ENCODE measurements at regions not wholly inside any gene's neighbourhood (a gene's known extent, or its start where the extent isn't known, plus 50 kb on each side); places are given as distances from the start of the nearest gene placed in this dataset.

GRCh38 chr14:85943192-85943591 is 413.2 kb downstream of the FLRT2 start:
- H3K27me3 ChIP-seq = no peaks in the 10 kb centered on the region
- TF ChIP-seq POLR2A (IDR thresholded peaks at IDR 0.05) = no peak
- no peak for TF ChIP-seq CTCF (IDR thresholded peaks at IDR 0.05)
- TF ChIP-seq EP300 (IDR thresholded peaks at IDR 0.05) = no peak
- no peaks in the 10 kb centered on the region for H3K4me1 ChIP-seq
- WGBS, 2 donors = 84 to 90% methylated on average over 1 of the region's 1 CpG
- H3K36me3 ChIP-seq = no peaks in the 10 kb centered on the region
- no peak for DNase-seq (ENCODE audit: low spot score in 2 of 2)
- H3K4me3 ChIP-seq = no peak overlapping the region
- no peak overlapping the region for H3K27ac ChIP-seq
- H3K9me3 ChIP-seq = peaks cover 0 to 6% (median 0%) of the 10 kb centered on the region in 4 donors

- Histone ChIP-seq H3K4me3 (peak overlapping the region; percentile 16 to 46 (median 30)), H3K27me3 (no peaks in the 10 kb centered on the region), H3K36me3 (no peaks in the 10 kb centered on the region), H3K9me3 (peaks cover 0 to 15% (median 0%) of the 10 kb centered on the region in 4 donors), H3K27ac (peak overlapping the region in 3 of 4 donors; percentile 9 to 61 (median 56)), H3K4me1 (peaks cover 0 to 9% (median 0%) of the 10 kb centered on the region in 4 donors)
- TF ChIP-seq CTCF (IDR thresholded peaks at IDR 0.05) (no peak), POLR2A (IDR thresholded peaks at IDR 0.05) (no peak), EP300 (IDR thresholded peaks at IDR 0.05) (no peak)
- 37 to 40% methylated on average over 3 of the region's 3 CpGs for WGBS, 2 donors
- DNase-seq (ENCODE audit: low spot score in 2 of 2) = no peak
These were observed 404.9 kb downstream of the FLRT2 start for GRCh38 chr14:85934886-85935254.

- no peaks in the 10 kb centered on the region for H3K36me3 ChIP-seq
- peaks cover 0 to 15% (median 0%) of the 10 kb centered on the region in 4 donors for H3K9me3 ChIP-seq
- peak in 1 of 2 donors; percentile 25 for DNase-seq (ENCODE audit: low spot score in 2 of 2)
- H3K4me3 ChIP-seq = peak overlapping the region; percentile 16 to 46 (median 30)
- WGBS, 2 donors = 48 to 53% methylated on average over 12 of the region's 12 CpGs
- peak in 1 of 2 donors; percentile 50 for TF ChIP-seq EP300 (IDR thresholded peaks at IDR 0.05)
- TF ChIP-seq POLR2A (IDR thresholded peaks at IDR 0.05) = no peak
- TF ChIP-seq CTCF (IDR thresholded peaks at IDR 0.05) = no peak
- no peaks in the 10 kb centered on the region for H3K27me3 ChIP-seq
- peak overlapping the region in 3 of 4 donors; percentile 9 to 61 (median 56) for H3K27ac ChIP-seq
- H3K4me1 ChIP-seq = peaks cover 0 to 9% (median 0%) of the 10 kb centered on the region in 4 donors
These were observed 404.4 kb downstream of the FLRT2 start for GRCh38 chr14:85934123-85934885.

- no peak overlapping the region for H3K4me3 ChIP-seq
- no peak for DNase-seq (ENCODE audit: low spot score in 2 of 2)
- no peaks in the 10 kb centered on the region for H3K36me3 ChIP-seq
- no peak overlapping the region for H3K27ac ChIP-seq
- H3K4me1 ChIP-seq = no peaks in the 10 kb centered on the region
- 44 to 47% methylated on average over 3 of the region's 3 CpGs for WGBS, 2 donors
- TF ChIP-seq POLR2A (IDR thresholded peaks at IDR 0.05) = no peak
- TF ChIP-seq CTCF (IDR thresholded peaks at IDR 0.05) = no peak
- TF ChIP-seq EP300 (IDR thresholded peaks at IDR 0.05) = no peak
- no peaks in the 10 kb centered on the region for H3K27me3 ChIP-seq
- no peaks in the 10 kb centered on the region for H3K9me3 ChIP-seq
These were observed 391.3 kb downstream of the FLRT2 start for GRCh38 chr14:85921241-85921640.

- Histone ChIP-seq H3K4me3 (no peak overlapping the region), H3K27me3 (no peaks in the 10 kb centered on the region), H3K4me1 (no peaks in the 10 kb centered on the region), H3K27ac (no peak overlapping the region), H3K36me3 (no peaks in the 10 kb centered on the region), H3K9me3 (no peaks in the 10 kb centered on the region)
- 74 to 85% methylated on average over 4 of the region's 4 CpGs for WGBS, 2 donors
- TF ChIP-seq POLR2A (IDR thresholded peaks at IDR 0.05) (no peak), EP300 (IDR thresholded peaks at IDR 0.05) (no peak), CTCF (IDR thresholded peaks at IDR 0.05) (no peak)
- DNase-seq (ENCODE audit: low spot score in 2 of 2) = no peak
These were observed 387.8 kb downstream of the FLRT2 start for GRCh38 chr14:85917716-85918115.
